Smooth muscle cell (in vitro differentiated cells): ENCODE measurements at regions not wholly inside any gene's neighbourhood (a gene's known extent, or its start where the extent isn't known, plus 50 kb on each side); places are given as distances from the start of the nearest gene placed in this dataset.

Experiments
- DNase-seq: peaks from one replicate; lab custom pipeline; 2025; ENCODE audit not compliant: unreplicated experiment; lab: John Stamatoyannopoulos, UW
- H2AFZ ChIP-seq: fragments of 200-600 bp; sonication (generic); 2 replicates; pipeline ENCODE4 v1.6.0; 2016; ENCODE audit warnings: antibody characterized with exemption, low read depth, mild to moderate bottlenecking
- H3F3A ChIP-seq: fragments of 200-600 bp; sonication (generic); 2 replicates; pipeline ENCODE4 v1.6.0; 2017; ENCODE audit warnings: antibody characterized with exemption, low read depth
- H3K27ac ChIP-seq: fragments of 200-600 bp; sonication (generic); 2 replicates; pipeline ENCODE4 v1.5.1; 2016; ENCODE audit warnings: low read depth, mild to moderate bottlenecking
- H3K27me3 ChIP-seq: fragments of 200-600 bp; sonication (generic); 2 replicates; pipeline ENCODE4 v1.6.1; 2016; ENCODE audit warnings: low read depth, mild to moderate bottlenecking
- H3K36me3 ChIP-seq: fragments of 200-600 bp; sonication (generic); 2 replicates; pipeline ENCODE4 v1.5.1; 2016; ENCODE audit warnings: low read depth
- H3K4me1 ChIP-seq: fragments of 200-600 bp; sonication (generic); 2 replicates; pipeline ENCODE4 v1.5.1; 2016; ENCODE audit warnings: low read depth
- H3K4me2 ChIP-seq: fragments of 200-600 bp; sonication (generic); 2 replicates; pipeline ENCODE4 v1.6.0; 2016; ENCODE audit warnings: mild to moderate bottlenecking
- H3K4me3 ChIP-seq: fragments of 200-600 bp; sonication (generic); 2 replicates; pipeline ENCODE4 v1.5.1; 2016; ENCODE audit warnings: mild to moderate bottlenecking
- H3K79me2 ChIP-seq: fragments of 200-600 bp; sonication (generic); 2 replicates; pipeline ENCODE4 v1.6.0; 2016; ENCODE audit warnings: low read depth, mild to moderate bottlenecking
- H3K9ac ChIP-seq: fragments of 200-600 bp; sonication (generic); 2 replicates; pipeline ENCODE4 v1.6.0; 2016; ENCODE audit warnings: low read depth
- H3K9me3 ChIP-seq: fragments of 200-600 bp; sonication (generic); replicated peaks from 2 replicates; pipeline ENCODE4 v1.5.1; 2016; ENCODE audit warnings: low read depth
- H4K20me1 ChIP-seq: fragments of 200-600 bp; sonication (generic); 2 replicates; pipeline ENCODE4 v1.6.0; 2016; ENCODE audit warnings: low read depth
- WGBS: methylation state at CpG from one replicate; pipeline ENCODE4 v1.1.7; 2016; ENCODE audit warnings: low lambda C conversion rate; 5-methylcytosine and 5-hydroxymethylcytosine counted together
- TF ChIP-seq, protein P1 (sequence below): fragments of 200-600 bp; sonication (generic); IDR thresholded peaks from 2 replicates; pipeline ENCODE4 v1.5.1; 2017; ENCODE audit warnings: borderline replicate concordance, mild to moderate bottlenecking, antibody characterized with exemption; ENCODE audit not compliant: insufficient read depth, poor library complexity, severe bottlenecking

DNA sequence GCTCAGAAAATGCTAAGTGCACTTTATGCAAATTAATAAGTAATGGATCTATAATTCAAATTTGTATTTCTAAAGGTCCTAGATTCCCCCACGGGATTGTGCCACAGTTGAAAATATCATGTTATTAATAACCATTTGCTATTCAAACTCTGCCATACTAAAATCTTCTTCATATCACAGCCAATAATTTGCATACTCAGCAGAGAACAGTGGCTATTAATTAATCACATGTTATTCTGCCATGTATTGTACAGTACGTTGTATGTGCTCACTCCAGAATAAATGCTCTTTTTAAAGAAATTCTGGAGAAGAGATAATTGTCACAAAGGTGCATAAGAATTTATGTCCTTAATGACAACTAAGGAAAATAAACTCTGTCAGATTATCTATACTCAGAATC, 184.9 kb upstream of the LUZP2 start:
- H2AFZ ChIP-seq = peak overlapping the region; percentile 78

DNA sequence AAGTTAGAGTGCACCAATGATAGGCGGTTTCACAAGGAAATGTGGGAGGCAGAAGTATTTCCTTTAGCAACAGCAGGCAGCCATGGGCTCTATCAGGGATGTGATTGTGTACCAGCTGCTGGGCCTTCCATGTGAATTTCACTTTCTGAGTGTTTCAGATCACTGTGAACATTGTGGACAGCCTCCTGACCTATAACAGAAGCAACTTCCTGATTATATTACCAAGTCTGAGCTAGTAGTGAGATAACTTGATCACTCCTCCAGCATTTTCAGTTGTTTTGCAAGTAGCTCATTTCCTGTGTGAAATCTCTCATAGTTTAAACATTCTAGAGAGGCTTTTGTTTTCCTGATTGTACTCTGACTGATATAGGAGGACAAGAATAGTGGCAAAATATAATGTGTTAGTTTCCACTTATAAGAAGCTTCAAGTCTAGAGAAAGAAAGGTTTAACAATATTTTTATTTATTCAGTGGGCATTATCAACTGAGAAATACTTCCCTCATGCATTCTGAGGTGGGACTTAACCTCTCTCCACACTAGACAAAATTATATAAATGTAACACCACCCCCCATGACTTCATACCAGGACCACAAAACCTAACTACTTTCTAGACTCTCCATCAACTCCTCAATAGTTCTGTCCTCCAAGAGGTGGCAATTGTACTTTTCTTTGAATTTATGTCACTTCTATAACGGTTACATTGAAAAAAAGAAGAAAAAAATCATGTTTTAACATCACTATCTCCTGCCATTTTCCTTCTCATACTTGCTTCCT, 184.2 kb upstream of the LUZP2 start:
- Histone ChIP-seq H3K4me3 (no peak overlapping the region), H3K27me3 (no peaks in the 10 kb centered on the region), H3K79me2 (no peaks in the 10 kb centered on the region), H3K9ac (no peak overlapping the region), H3K4me2 (no peak overlapping the region), H3K27ac (peak overlapping the region; percentile 32), H3K9me3 (no peaks in the 10 kb centered on the region), H3F3A (no peaks in the 10 kb centered on the region), H4K20me1 (no peaks in the 10 kb centered on the region), H2AFZ (peak overlapping the region; percentile 78), H3K36me3 (no peaks in the 10 kb centered on the region), H3K4me1 (no peaks in the 10 kb centered on the region)
- no peak for DNase-seq
- TF ChIP-seq, protein P1, sequence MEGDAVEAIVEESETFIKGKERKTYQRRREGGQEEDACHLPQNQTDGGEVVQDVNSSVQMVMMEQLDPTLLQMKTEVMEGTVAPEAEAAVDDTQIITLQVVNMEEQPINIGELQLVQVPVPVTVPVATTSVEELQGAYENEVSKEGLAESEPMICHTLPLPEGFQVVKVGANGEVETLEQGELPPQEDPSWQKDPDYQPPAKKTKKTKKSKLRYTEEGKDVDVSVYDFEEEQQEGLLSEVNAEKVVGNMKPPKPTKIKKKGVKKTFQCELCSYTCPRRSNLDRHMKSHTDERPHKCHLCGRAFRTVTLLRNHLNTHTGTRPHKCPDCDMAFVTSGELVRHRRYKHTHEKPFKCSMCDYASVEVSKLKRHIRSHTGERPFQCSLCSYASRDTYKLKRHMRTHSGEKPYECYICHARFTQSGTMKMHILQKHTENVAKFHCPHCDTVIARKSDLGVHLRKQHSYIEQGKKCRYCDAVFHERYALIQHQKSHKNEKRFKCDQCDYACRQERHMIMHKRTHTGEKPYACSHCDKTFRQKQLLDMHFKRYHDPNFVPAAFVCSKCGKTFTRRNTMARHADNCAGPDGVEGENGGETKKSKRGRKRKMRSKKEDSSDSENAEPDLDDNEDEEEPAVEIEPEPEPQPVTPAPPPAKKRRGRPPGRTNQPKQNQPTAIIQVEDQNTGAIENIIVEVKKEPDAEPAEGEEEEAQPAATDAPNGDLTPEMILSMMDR = no peak
- WGBS = 74% methylated on average over 2 of the region's 2 CpGs

More for the DNA sequence above, 184.9 kb upstream of the LUZP2 start:
- 88% methylated on average over 2 of the region's 2 CpGs for WGBS
- Histone ChIP-seq H3K79me2 (no peaks in the 10 kb centered on the region), H3K9me3 (no peaks in the 10 kb centered on the region), H3K4me1 (no peaks in the 10 kb centered on the region), H4K20me1 (no peaks in the 10 kb centered on the region), H3K27ac (no peak overlapping the region), H3F3A (no peaks in the 10 kb centered on the region), H3K36me3 (no peaks in the 10 kb centered on the region), H3K27me3 (no peaks in the 10 kb centered on the region), H3K4me3 (no peak overlapping the region), H3K4me2 (no peak overlapping the region), H3K9ac (no peak overlapping the region)
- TF ChIP-seq, protein P1 = no peak
- no peak for DNase-seq

DNA sequence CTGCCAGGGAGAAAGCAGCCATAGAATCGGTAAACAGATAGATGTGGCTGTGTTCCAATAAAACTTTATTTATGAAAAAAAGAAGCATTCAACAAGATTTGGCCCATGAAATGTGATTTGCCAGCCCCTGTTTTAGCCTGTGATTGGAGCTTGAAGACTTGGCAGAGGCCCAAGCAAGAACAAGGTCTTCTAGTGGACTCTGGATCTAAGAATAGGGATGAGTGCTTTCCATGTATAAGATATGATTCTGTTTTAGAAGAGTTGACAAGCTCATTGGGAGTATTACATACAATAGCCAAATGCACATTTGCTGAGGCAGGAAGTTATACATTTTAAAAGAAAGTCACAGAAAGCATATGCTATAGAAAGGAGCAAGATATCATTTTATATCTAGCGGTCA, 175.6 kb upstream of the LUZP2 start:
- H3K4me2 ChIP-seq = no peak overlapping the region
- WGBS = 96% methylated on average over 2 of the region's 2 CpGs

More for the DNA sequence above, 175.6 kb upstream of the LUZP2 start:
- no peaks in the 10 kb centered on the region for H3K36me3 ChIP-seq
- no peak overlapping the region for H3K9ac ChIP-seq
- H3K4me1 ChIP-seq = no peaks in the 10 kb centered on the region
- H3K9me3 ChIP-seq = no peaks in the 10 kb centered on the region
- no peaks in the 10 kb centered on the region for H3K79me2 ChIP-seq
- no peaks in the 10 kb centered on the region for H4K20me1 ChIP-seq
- H3K4me3 ChIP-seq = no peak overlapping the region
- no peaks in the 10 kb centered on the region for H3K27me3 ChIP-seq
- TF ChIP-seq, protein P1 = no peak
- H2AFZ ChIP-seq = no peak overlapping the region
- H3K27ac ChIP-seq = no peak overlapping the region
- H3F3A ChIP-seq = no peaks in the 10 kb centered on the region
- DNase-seq = no peak
